ENCODE measurements at regions not wholly inside any gene's neighbourhood (a gene's known extent, or its start where the extent isn't known, plus 50 kb on each side); places are given as distances from the start of the nearest gene placed in this dataset.

DNA sequence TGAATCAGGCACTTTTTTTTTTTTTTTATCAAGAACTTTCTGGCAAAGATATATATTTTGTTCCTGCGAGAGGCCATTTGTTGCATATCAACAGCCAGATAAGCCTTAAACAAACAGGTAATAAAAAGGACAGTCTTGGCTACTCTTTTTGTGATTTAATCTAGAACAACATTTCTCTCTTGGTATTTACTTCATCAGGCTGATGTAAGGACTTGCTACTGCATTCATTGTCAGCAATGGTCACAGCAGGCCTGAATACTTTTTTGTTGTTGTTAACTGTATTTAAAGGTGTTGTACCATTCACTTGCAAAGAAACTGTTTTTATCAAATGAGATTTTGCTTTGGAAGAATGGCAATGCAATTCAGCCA, 683.8 kb downstream of the IRS1 start:
- DNase-seq = no peak
- TF ChIP-seq CTCF (IDR thresholded peaks at IDR 0.05) = no peak
- intact Hi-C loops (cut with DNase I) = loop anchor here in 1 of 10 donors (10.0 kb wide), 1 partner anchor 679 kb away; the partner anchor contains the start of gene IRS1
- Histone ChIP-seq H3K4me1 (peaks cover 0 to 49% (median 7%) of the 10 kb centered on the region in 9 donors), H3K9me3 (peaks cover 0 to 9% (median 0%) of the 10 kb centered on the region in 11 donors), H3K27ac (no peak overlapping the region), H3K27me3 (no peaks in the 10 kb centered on the region), H3K36me3 (no peaks in the 10 kb centered on the region), H3K4me3 (no peak overlapping the region)
- ATAC-seq = no peak
- 60 to 67% methylated on average over 1 of the region's 1 CpG for WGBS, 2 donors

DNA sequence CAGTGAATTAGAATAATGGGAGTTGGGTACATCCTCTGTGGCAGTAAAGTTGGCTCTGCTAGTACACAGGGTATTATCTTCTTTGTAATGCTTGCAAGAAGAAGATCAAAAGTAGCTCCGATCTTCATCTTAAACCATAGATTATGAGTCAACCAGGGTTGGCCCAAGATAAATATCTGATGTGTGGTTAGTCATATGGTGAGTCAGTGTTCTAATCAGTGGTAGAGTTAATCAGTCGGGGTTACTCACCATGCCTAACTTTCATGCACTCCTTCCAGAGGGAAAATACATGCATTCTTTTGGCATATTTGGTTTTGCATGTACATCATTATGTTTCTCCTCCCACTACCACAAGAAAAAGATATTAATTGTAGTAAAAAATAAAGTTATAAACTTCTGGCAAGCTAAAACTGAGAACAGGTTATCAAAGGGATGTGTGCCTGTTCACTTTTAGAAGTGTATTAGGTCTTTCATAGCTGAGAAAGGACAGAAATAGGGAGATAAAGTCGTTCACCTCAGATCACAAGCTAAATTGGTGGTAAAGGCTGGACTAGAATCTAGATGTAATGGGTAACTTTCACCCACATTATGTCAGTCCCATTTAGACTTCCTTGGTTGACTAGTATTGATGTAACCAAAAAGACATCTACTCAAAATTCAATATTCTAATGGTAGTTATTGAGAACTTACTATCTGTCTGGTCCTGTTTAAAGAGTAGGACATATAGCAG, 684.4 kb downstream of the IRS1 start:
- intact Hi-C loops (cut with DNase I) = loop anchor here in 1 of 10 donors (10.0 kb wide), 1 partner anchor 680 kb away; the partner anchor contains the start of gene IRS1
- TF ChIP-seq CTCF (IDR thresholded peaks at IDR 0.05) = no peak
- WGBS, 2 donors = 47 to 55% methylated on average over 3 of the region's 3 CpGs

DNA sequence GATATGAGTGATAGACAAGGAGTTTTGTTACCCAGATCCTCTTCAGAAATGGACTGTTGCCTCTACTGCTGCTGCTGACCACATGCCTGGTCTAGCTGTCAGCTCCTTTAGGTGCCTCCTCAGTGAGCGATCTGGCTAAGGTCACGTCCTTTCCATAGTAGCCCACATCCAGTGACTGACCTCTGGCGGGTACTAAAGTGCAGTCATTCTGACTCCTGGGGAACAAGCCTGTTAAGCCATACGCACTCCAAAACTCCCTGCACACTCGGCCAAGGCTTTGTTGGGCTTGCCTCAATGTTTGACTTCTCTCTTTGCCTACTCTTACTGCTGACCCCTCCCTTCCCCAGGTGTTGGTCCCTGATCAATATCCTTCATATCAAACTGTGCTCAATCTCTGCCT, 685.2 kb downstream of the IRS1 start:
- H3K4me1 ChIP-seq = peaks cover 0 to 37% (median 7%) of the 10 kb centered on the region in 9 donors
- peak in 1 of 9 donors; percentile 8 for TF ChIP-seq CTCF (IDR thresholded peaks at IDR 0.05)
- H3K27me3 ChIP-seq = no peaks in the 10 kb centered on the region
- peaks cover 0 to 9% (median 0%) of the 10 kb centered on the region in 11 donors for H3K9me3 ChIP-seq
- no peaks in the 10 kb centered on the region for H3K36me3 ChIP-seq
- ATAC-seq (peak in 7 of 8 donors; percentile 54 to 82 (median 61)), DNase-seq (no peak)
- no peak overlapping the region for H3K4me3 ChIP-seq
- WGBS, 2 donors = 38 to 54% methylated on average over 5 of the region's 5 CpGs
- intact Hi-C loops (cut with DNase I) = loop anchor here in 1 of 10 donors (10.0 kb wide), 1 partner anchor 680 kb away; the partner anchor contains the start of gene IRS1
- H3K27ac ChIP-seq = peak overlapping the region in 1 of 10 donors; percentile 7

More for the DNA sequence above, 684.4 kb downstream of the IRS1 start:
- Histone ChIP-seq H3K9me3 (peaks cover 0 to 9% (median 0%) of the 10 kb centered on the region in 11 donors), H3K27ac (peak overlapping the region in 1 of 10 donors; percentile 7), H3K36me3 (no peaks in the 10 kb centered on the region), H3K27me3 (no peaks in the 10 kb centered on the region), H3K4me3 (no peak overlapping the region), H3K4me1 (peaks cover 0 to 44% (median 7%) of the 10 kb centered on the region in 9 donors)
- peak in 2 of 8 donors; percentile 42 to 79 for ATAC-seq
- DNase-seq = no peak

DNA sequence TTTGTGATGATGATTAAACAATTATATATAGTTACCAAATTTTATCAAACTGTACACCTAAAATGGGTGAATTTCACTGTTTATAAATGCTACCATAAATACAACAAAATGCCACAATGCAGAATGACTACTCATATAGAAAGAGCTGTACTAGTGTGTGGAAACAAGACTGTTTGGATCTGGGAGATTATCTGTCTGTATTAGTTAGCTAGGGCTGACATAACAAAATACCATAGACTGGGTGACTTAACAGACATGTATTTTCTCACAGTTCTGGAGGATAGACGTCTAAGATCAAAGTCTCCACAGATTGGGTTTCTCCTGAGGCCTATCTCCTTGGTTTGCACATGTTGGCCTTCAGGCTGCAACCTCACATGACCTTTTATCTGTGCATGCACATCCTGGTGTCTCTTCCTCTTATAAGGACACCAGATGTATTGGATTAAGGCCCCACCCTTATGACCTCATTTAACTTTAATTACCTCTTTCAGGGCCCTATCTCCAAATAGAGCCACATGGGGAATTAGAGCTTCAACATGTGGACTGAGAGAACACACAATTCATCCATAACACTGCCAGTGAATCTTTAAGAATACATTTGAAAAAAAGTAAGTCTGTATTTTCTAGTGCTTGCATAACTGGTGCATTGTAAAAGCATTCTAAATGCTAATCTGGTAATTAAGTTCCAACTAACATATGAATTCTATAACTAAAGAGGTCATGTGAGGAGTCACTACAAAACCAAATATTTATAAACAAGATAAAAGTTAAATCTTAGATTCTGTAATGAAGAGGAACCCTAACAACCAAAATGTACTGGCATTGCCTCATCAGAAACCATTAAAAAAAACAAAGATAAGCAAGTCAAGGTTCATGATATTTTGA, 699.6 kb downstream of the NYAP2 start:
- Histone ChIP-seq H3K36me3 (no peaks in the 10 kb centered on the region), H3K27ac (no peak overlapping the region), H3K4me3 (no peak overlapping the region), H3K9me3 (peaks cover 0 to 46% (median 4%) of the 10 kb centered on the region in 11 donors), H3K27me3 (no peaks in the 10 kb centered on the region), H3K4me1 (no peaks in the 10 kb centered on the region)
- no peak for TF ChIP-seq CTCF (IDR thresholded peaks at IDR 0.05)
- intact Hi-C loops (cut with DNase I) = no loop called here
- WGBS, 2 donors = 28 to 32% methylated on average over 1 of the region's 1 CpG
- ATAC-seq (no peak), DNase-seq (no peak)
